OCI-LY7 (cell line): ENCODE measurements at regions not wholly inside any gene's neighbourhood (a gene's known extent, or its start where the extent isn't known, plus 50 kb on each side); places are given as distances from the start of the nearest gene placed in this dataset.

ENCODE experiments used
- BruUV-seq: library from RNA; stranded (reverse); fragments of 400-500 nt; replicated peaks from 2 replicates; lab custom pipeline; 2021; lab: Mats Ljungman, UMichigan
- CTCF ChIA-PET: fragments of 300-600 bp; sonication (Branson Sonifier 250); formaldehyde crosslinking; loops from one replicate; lab custom pipeline; 2022; ENCODE audit warnings: antibody characterized with exemption; ENCODE audit not compliant: unreplicated experiment; lab: Charles Lee
- POLR2A ChIA-PET: fragments of 300-600 bp; sonication (Branson Sonifier 250); formaldehyde crosslinking; loops from one replicate; lab custom pipeline; 2022; ENCODE audit warnings: antibody characterized with exemption; lab: Charles Lee
- DNase-seq: peaks from one replicate; pipeline ENCODE4 v3.0.0-alpha.2; 2015; ENCODE audit warnings: low spot score
- H2AFZ ChIP-seq: fragments of 200-600 bp; sonication (generic), shearing (Covaris generic); 2 replicates; pipeline ENCODE4 v1.6.1; 2014; ENCODE audit warnings: mild to moderate bottlenecking, antibody characterized with exemption, low read length, moderate library complexity
- H3K27ac ChIP-seq: fragments of 200-600 bp; sonication (generic); 2 replicates; pipeline ENCODE4 v1.5.1; 2014; ENCODE audit warnings: mixed run types, low read depth, mild to moderate bottlenecking, moderate library complexity, low read length, inconsistent platforms; ENCODE audit not compliant: poor library complexity, severe bottlenecking
- H3K36me3 ChIP-seq: fragments of 200-600 bp; sonication (generic); 2 replicates; pipeline ENCODE4 v1.6.1; 2014; ENCODE audit warnings: mild to moderate bottlenecking, antibody characterized with exemption, low read length, moderate library complexity, mixed read lengths; ENCODE audit not compliant: insufficient read depth
- H3K4me1 ChIP-seq: fragments of 200-600 bp; sonication (generic); 2 replicates; pipeline ENCODE4 v1.5.1; 2014; ENCODE audit warnings: mild to moderate bottlenecking, low read length; ENCODE audit not compliant: insufficient read depth, poor library complexity, severe bottlenecking
- H3K4me2 ChIP-seq: fragments of 200-600 bp; sonication (generic); 2 replicates; pipeline ENCODE4 v1.6.1; 2014; ENCODE audit warnings: mild to moderate bottlenecking, low read length
- H3K4me3 ChIP-seq: fragments of 200-600 bp; sonication (generic); 2 replicates; pipeline ENCODE4 v1.5.1; 2014; ENCODE audit warnings: mild to moderate bottlenecking, low read depth, low read length; ENCODE audit not compliant: poor library complexity, severe bottlenecking
- H3K79me2 ChIP-seq: fragments of 200-600 bp; sonication (generic); 2 replicates; pipeline ENCODE4 v1.6.1; 2016; ENCODE audit warnings: low read depth, mild to moderate bottlenecking, low read length, moderate library complexity, mixed read lengths; ENCODE audit not compliant: insufficient read depth
- H3K9me2 ChIP-seq: fragments of 200-600 bp; sonication (generic); 2 replicates; pipeline ENCODE4 v1.6.1; 2016; ENCODE audit warnings: mild to moderate bottlenecking, low read length, mixed read lengths; ENCODE audit not compliant: insufficient read depth
- H3K9me3 ChIP-seq: fragments of 200-600 bp; sonication (generic); 2 replicates; pipeline ENCODE4 v1.6.1; 2014; ENCODE audit warnings: mild to moderate bottlenecking, mixed run types, low read length, mixed read lengths
- H4K20me1 ChIP-seq: fragments of 200-600 bp; sonication (generic); 2 replicates; pipeline ENCODE4 v1.6.1; 2014; ENCODE audit warnings: mild to moderate bottlenecking, antibody characterized with exemption, low read length, moderate library complexity, mixed read lengths; ENCODE audit not compliant: insufficient read depth
- EZH2phosphoT487 ChIP-seq: fragments of 200-600 bp; sonication (generic); IDR thresholded peaks from 2 replicates; pipeline ENCODE4 v1.6.1; 2018; ENCODE audit warnings: low read depth, borderline replicate concordance, mild to moderate bottlenecking, mixed run types, antibody characterized with exemption, low read length, moderate library complexity, mixed read lengths
- intact Hi-C: fragments of 100-400 bp; cut with micrococcal nuclease; formaldehyde crosslinking; loops from one replicate; pipeline ENCODE4 v1.10.0; 2022; ENCODE audit not compliant: unreplicated experiment
- TF ChIP-seq, protein P1 (sequence below): fragments of 200-600 bp; sonication (generic); conservative IDR thresholded peaks from 2 replicates; pipeline ENCODE4 v1.5.1; 2014; ENCODE audit warnings: mild to moderate bottlenecking, antibody characterized with exemption, low read length, moderate library complexity, mixed read lengths

DNA sequence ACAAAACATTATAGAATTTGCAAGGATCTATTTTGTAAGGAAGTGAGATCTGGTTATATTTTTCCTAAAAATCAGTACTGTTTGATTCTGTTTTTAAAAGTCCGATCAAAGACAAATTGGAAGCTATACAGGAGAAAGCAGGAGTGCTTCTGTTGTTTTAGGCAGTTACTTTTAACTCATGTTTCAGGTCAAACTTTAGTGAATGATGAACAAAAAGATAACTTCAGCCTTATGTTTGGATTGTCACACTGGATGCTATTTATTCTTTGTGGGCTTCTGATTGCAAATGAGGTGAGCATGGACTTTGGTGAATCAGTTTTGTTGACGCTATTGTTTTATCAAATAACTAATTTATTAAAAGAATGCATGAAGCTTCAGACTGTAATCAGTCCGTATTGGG is 228.7 kb upstream of the SLC35B3 start:
- Histone ChIP-seq H3K9me3 (no peaks in the 10 kb centered on the region), H4K20me1 (no peaks in the 10 kb centered on the region), H3K4me2 (no peak overlapping the region), H3K4me1 (no peaks in the 10 kb centered on the region), H3K4me3 (no peak overlapping the region), H3K27ac (no peak overlapping the region), H3K36me3 (no peaks in the 10 kb centered on the region), H3K9me2 (no peaks in the 10 kb centered on the region), H3K79me2 (no peaks in the 10 kb centered on the region), H2AFZ (no peak overlapping the region)
- intact Hi-C loops = no loop called here
- CTCF ChIA-PET = no interaction called here
- TF ChIP-seq EZH2phosphoT487 = no peak
- TF ChIP-seq, protein P1, sequence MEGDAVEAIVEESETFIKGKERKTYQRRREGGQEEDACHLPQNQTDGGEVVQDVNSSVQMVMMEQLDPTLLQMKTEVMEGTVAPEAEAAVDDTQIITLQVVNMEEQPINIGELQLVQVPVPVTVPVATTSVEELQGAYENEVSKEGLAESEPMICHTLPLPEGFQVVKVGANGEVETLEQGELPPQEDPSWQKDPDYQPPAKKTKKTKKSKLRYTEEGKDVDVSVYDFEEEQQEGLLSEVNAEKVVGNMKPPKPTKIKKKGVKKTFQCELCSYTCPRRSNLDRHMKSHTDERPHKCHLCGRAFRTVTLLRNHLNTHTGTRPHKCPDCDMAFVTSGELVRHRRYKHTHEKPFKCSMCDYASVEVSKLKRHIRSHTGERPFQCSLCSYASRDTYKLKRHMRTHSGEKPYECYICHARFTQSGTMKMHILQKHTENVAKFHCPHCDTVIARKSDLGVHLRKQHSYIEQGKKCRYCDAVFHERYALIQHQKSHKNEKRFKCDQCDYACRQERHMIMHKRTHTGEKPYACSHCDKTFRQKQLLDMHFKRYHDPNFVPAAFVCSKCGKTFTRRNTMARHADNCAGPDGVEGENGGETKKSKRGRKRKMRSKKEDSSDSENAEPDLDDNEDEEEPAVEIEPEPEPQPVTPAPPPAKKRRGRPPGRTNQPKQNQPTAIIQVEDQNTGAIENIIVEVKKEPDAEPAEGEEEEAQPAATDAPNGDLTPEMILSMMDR = no peak
- no peak for DNase-seq
- no TSS peak for BruUV-seq
- POLR2A ChIA-PET = interaction anchor here (0.6 kb wide), 2 partner anchors 79 to 112 kb away, joined by 3 read pairs; no protein-coding TSS in a partner anchor

DNA sequence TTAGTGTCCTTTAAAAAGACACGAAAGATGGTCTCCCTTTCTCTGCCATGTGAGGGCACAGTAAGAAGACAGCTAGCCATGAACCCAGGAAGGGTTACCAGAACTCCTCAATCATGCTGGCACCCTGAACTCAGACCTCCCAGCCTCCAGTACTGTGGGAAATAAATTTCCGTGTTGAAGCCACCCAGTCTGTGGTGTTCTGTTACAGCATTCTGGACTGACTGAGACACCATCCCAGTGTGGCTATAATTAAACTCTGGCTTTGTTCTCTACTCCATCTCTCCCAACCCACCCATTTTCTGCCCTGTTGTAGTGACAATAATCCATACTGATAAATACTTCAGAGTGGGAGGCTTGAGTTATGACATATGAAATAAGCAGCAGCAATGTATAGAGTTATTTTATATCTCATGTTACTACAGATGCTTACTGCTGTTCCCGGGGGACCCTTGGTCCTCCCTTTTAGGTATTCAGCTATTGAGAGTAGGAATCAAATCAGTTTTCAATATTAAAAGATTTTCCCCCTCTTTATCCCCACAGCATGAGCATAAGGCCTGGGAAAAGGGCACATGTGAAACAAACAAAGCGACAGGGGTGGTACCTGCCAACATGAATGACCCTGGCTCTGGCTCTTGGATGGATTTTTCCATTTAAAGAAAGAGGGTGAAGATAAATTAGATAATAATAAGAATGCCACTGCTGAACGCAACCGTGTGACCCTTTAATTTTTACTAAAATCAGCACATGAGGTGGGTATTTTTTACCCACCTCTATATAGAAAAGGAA is 224.3 kb upstream of the SLC35B3 start:
- Histone ChIP-seq H3K27ac (no peak overlapping the region), H3K79me2 (no peaks in the 10 kb centered on the region), H3K4me3 (no peak overlapping the region), H4K20me1 (no peaks in the 10 kb centered on the region), H3K4me1 (no peaks in the 10 kb centered on the region), H3K36me3 (no peaks in the 10 kb centered on the region), H3K9me2 (no peaks in the 10 kb centered on the region), H3K4me2 (no peak overlapping the region), H2AFZ (no peak overlapping the region), H3K9me3 (no peaks in the 10 kb centered on the region)
- no peak for TF ChIP-seq EZH2phosphoT487
- TF ChIP-seq, protein P1 = no peak
- intact Hi-C loops = no loop called here
- CTCF ChIA-PET = no interaction called here
- no TSS peak for BruUV-seq
- no peak for DNase-seq
- POLR2A ChIA-PET = no interaction called here

DNA sequence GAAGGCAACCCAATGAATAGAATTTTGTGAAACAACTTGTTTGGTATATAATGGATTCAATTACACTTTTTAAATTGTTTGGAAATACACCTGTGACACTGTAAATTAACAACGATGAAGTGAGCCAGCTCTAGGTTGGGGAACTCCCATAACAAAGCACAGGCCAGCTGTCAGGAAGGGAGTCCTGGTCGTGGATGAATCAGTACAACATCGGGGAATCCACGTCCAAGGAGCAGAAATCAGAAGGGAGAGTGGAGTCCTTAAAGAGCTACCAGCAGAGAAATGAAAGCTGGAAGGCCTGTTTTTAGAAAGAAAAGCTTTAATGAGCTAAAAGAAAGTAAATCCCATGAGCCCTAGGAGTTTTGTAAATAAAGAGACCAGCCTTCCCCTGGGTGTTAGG is 223.1 kb upstream of the SLC35B3 start:
- Histone ChIP-seq H4K20me1 (no peaks in the 10 kb centered on the region), H3K4me2 (no peak overlapping the region), H3K27ac (no peak overlapping the region), H3K79me2 (no peaks in the 10 kb centered on the region), H3K9me3 (no peaks in the 10 kb centered on the region), H3K36me3 (no peaks in the 10 kb centered on the region), H3K4me3 (no peak overlapping the region), H2AFZ (no peak overlapping the region), H3K4me1 (no peaks in the 10 kb centered on the region), H3K9me2 (no peaks in the 10 kb centered on the region)
- intact Hi-C loops = no loop called here
- TF ChIP-seq EZH2phosphoT487 = no peak
- TF ChIP-seq, protein P1 = no peak
- DNase-seq = no peak
- POLR2A ChIA-PET = no interaction called here
- no TSS peak for BruUV-seq
- CTCF ChIA-PET = no interaction called here
